ENCODE measurements at regions not wholly inside any gene's neighbourhood (a gene's known extent, or its start where the extent isn't known, plus 50 kb on each side); places are given as distances from the start of the nearest gene placed in this dataset.

- no peak for DNase-seq
These were observed 375.8 kb downstream of the INSC start for GRCh38 chr11:15490535-15490934.

GRCh38 chr11:15493066-15493465 is 378.3 kb downstream of the INSC start:
- no peak for DNase-seq

- no peak for DNase-seq
These were observed 379.3 kb downstream of the INSC start for GRCh38 chr11:15493921-15494620.

- DNase-seq, result no peak
These were observed 380.0 kb downstream of the INSC start for GRCh38 chr11:15494740-15495139.

GRCh38 chr11:15495462-15495861 is 380.7 kb downstream of the INSC start:
- no peak for DNase-seq

- no peak for DNase-seq
These were observed 382.6 kb downstream of the INSC start for GRCh38 chr11:15497366-15497765.

- DNase-seq, result no peak
These were observed 385.0 kb downstream of the INSC start for GRCh38 chr11:15499674-15500073.

- no peak for DNase-seq
These were observed 385.9 kb downstream of the INSC start for GRCh38 chr11:15500643-15501042.

- no peak for DNase-seq
These were observed 386.8 kb downstream of the INSC start for GRCh38 chr11:15501566-15501965.

GRCh38 chr11:15505155-15505554 is 390.4 kb downstream of the INSC start:
- DNase-seq, result no peak

GRCh38 chr11:15507592-15507991 is 392.9 kb downstream of the INSC start:
- peak; percentile 13 for DNase-seq

GRCh38 chr11:15509082-15509481 is 394.4 kb downstream of the INSC start:
- no peak for DNase-seq

GRCh38 chr11:15519124-15519791 is 404.5 kb downstream of the INSC start:
- no peak for DNase-seq

- DNase-seq, result no peak
These were observed 405.2 kb downstream of the INSC start for GRCh38 chr11:15519911-15520310.

- DNase-seq, result no peak
These were observed 408.8 kb downstream of the INSC start for GRCh38 chr11:15523543-15523942.

GRCh38 chr11:15525582-15525981 is 410.9 kb downstream of the INSC start:
- no peak for DNase-seq

GRCh38 chr11:15526032-15526431 is 411.3 kb downstream of the INSC start:
- no peak for DNase-seq

- no peak for DNase-seq
These were observed 412.2 kb downstream of the INSC start for GRCh38 chr11:15526859-15527450.

GRCh38 chr11:15532432-15532831 is 417.7 kb downstream of the INSC start:
- DNase-seq, result no peak

GRCh38 chr11:15534266-15534665 is 419.5 kb downstream of the INSC start:
- DNase-seq, result no peak

- no peak for DNase-seq
These were observed 420.7 kb downstream of the INSC start for GRCh38 chr11:15535414-15535813.

- DNase-seq, result no peak
These were observed 421.7 kb downstream of the INSC start for GRCh38 chr11:15536438-15536837.

- DNase-seq, result no peak
These were observed 424.9 kb downstream of the INSC start for GRCh38 chr11:15539645-15540044.

GRCh38 chr11:15541079-15541478 is 426.4 kb downstream of the INSC start:
- DNase-seq, result no peak
